IPS DF 19.7 (cell line): ENCODE measurements at regions not wholly inside any gene's neighbourhood (a gene's known extent, or its start where the extent isn't known, plus 50 kb on each side); places are given as distances from the start of the nearest gene placed in this dataset.
"Not testable (repeated sequence)": the region's sequence is repeated elsewhere in the genome, so short reads cannot be mapped to it uniquely, and the experiment has no call there.

Experiments
- DNase-seq: peaks from one replicate; pipeline ENCODE4 v3.0.0-alpha.2; 2013; ENCODE audit warnings: low read depth, low spot score

GRCh38 chr2:215889240-215889969 is 123.9 kb downstream of the MREG start:
- DNase-seq, result not testable (repeated sequence)

DNA sequence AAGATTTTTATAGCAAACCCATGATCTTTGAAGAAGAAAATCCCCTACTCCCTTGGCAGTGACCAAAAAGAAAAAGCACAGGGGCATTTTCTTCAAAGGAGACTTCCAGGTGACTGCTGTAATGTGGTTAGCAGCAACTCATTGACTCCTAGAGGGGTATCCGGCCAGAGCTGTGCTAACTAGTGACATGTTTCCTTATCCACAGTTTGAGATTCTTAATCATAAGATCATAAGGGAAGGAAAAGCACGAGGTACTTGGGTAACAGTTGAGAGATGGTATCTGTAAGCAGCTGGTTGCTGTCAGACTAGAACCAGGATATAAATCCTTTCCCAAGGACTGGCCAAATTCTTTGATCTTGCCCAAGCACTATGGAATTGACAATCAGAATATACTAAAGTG is 124.7 kb downstream of the MREG start:
- no peak for DNase-seq

- DNase-seq, result no peak
Observed at GRCh38 chr2:215887303-215887702, 126.0 kb downstream of the MREG start.

DNA sequence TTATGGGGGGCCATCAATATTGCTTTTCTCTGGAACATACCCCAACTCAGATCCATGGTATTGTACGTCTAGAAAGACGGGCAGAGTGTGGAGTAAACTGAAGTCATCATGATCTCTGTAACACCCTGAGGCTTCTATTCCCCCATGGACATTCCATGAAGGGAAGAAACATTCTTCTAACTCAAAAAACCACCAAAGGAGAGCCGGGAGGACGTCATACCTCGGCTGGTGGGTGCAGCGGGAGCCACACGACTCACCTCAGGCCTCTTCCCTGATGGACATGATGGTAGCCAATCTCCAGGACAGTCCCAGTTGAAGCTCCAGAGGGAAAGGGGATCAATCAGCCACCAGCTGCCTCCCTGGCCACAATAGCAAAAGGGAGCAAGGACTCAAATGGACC is 127.3 kb downstream of the MREG start:
- DNase-seq, result no peak

DNA sequence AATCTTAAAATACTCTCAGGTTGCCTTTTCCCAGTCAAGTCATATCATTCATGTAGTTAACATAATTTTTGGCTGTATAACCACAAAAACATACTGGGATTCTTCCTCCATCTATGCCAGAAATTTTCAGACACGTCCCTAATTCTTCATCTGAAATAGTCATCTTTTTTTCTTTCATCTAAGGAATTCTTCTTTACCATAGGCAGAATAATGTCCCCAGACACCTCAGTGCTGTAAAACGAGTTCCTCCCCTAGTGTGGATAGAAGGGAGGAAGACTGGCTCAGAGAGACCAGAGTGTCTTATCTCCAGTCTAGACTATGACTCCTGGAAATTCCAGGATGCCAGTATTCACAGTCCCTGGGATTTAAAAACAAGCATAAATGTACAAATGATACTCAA is 127.8 kb downstream of the MREG start:
- no peak for DNase-seq

- no peak for DNase-seq
Observed at GRCh38 chr2:215884451-215885087, 128.8 kb downstream of the MREG start.

GRCh38 chr2:215883799-215884198 is 129.6 kb downstream of the MREG start:
- DNase-seq, result no peak

DNA sequence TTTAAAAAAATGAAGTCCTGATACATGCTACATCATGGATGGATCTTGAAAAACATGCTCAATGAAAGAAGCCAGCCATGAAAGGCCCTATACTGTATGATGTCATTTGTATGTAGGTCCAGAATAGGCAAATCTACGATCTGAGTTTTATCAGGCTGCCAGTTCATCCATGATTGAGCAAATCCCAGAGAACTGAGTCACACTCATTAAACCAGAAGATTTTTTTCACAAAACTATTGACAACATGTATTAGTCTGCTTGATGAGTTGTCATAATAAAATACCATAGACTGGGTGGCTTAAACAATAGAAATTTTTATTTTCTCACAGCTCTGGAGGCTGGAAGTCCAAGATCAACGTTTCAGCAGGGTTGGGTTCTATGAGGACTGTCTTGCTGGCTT is 130.7 kb downstream of the MREG start:
- DNase-seq, result no peak

DNA sequence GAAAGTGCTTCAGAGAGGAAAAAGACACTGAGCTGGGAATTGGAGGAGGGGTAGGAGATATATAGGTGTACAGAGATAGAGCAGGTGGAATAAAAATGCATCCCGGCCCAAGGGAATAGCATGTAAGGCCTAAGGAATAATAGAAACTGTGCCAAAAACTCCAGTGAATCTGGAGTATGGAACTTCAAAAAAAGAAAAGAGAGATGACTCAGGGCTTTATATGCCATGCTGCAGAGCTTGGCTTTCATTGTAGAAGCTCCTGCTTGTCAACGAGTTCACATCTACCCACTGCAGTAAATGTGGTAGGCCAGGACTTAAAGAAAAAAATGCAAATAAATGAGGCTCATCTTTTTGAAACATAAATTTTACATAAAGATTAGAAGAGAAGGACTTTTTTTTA is 131.8 kb downstream of the MREG start:
- no peak for DNase-seq

DNA sequence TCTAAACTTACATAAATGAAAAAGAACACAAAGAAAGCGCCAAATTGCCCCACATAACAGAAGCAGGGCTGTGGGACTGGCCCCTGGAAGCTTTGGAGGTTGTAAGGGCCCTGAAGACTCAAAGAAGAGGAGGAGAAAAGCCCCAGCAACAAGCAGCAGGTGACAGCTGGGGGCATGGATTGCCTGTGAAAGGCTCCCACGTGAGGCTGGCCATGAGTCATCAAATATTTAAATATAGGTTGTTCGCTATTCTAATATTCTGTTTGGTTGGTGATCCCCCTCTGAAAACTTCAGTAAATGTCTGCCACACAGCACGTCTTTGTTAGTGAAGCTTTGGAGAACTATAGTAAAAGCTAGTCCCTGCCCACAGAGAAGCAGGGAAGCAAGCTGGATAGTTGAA is 132.4 kb downstream of the MREG start:
- DNase-seq, result no peak

- no peak for DNase-seq
Observed at GRCh38 chr2:215879977-215880940, 133.1 kb downstream of the MREG start.

DNA sequence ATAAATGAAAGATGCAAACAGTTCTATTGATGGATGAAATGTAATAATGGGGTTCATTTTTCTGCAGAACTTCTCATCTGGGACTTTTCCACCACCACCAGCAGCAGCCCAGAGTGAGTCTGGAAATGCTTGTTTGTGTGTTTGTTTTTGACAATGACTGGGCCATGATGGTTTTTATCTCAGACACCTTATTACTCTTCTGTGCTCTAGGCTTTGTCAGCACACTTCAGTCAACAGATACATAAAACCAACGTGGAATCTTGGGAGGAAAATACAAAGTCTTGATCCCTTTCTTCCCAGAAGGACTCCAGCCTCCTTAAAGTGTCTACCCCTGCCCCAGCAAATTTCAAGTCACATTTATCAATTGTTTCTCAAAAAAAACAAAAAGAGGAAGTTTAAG is 134.0 kb downstream of the MREG start:
- DNase-seq, result no peak

DNA sequence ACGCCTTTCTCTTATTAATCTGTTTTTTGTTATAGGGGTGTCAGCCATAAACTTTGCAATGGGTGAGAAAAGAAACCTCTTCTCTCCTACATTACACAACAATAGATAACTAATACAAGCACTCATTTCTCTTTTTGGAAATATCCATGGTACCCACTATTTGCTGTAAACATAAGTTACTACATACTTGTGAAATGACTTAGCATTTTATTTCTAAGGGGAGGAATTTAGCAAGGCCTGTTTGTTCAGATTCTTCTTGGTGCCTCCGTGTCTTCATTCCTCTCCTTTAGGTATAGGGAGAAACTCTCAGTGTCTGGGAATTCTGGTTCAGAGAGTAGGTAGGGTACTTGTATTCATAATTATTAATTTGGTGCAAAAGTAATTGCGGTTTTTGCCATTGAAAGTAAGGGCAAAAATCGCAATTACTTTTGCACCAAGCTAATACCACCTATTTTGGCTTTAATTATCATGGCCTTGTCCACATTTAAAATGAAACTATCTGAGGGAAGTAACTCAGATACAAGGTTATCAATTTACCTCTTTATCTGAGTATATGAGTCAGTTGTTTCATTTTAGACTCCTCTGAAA is 134.8 kb downstream of the MREG start:
- DNase-seq, result no peak

GRCh38 chr2:215876937-215877238 is 136.5 kb downstream of the MREG start:
- DNase-seq, result no peak

DNA sequence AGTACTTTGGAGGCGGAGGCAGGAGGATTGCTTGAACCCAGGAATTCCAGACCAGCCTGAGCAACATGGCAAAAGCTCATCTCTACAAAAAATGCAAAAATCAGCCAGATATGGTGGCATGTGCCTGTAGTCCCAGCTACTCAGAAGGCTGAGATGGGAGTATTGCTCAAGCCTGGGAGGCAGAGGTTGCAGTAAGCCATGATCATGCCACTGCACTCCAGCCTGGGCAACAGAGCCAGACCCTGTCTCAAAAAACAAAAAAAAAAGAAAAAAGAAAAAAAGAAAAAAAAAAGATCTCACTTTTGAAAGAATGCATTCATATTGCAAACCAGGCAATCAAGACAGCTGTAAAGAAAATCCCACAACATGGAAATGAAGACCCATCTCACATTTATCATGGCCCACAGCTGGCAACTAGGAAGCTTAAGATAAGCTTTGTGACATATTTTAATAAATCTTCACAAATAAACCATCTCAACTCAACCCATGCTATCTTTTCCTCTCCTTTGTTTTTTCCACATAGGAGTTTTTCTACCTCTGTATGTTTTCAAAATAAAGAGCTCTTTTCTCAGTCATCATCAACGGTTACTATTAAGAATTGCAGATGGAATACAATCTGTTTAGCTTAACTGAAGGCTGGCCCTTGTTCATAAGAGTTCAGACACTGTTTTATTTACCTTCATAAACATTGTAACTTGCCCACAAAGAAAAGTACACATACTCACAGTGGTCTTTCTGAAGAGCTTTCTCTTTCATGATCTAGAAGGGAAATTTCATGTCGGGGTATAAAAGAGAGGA is 137.0 kb downstream of the MREG start:
- DNase-seq, result no peak

- no peak for DNase-seq
Observed at GRCh38 chr2:215874418-215874817, 138.9 kb downstream of the MREG start.

- DNase-seq, result peak; percentile 12
Observed at GRCh38 chr2:215870986-215871385, 142.4 kb downstream of the MREG start.

DNA sequence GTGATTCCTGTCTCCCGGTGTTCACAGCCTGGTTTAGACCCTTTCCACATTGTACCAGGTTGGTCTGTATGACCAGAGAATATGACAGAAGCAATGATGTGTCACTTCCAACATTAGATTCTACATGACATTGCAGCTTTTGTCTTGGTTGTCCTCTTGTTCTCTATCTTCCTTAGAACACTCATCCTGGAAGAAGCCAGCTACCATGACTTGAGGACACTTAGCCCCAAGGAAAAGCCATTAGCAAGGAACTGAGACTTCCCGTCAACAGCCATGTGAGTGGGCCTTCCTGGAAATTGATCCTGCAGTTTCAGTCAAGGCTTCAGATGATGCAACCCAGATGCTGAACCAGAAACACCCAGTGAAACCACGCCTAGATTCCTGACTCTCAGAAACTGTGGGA is 143.3 kb downstream of the MREG start:
- no peak for DNase-seq

DNA sequence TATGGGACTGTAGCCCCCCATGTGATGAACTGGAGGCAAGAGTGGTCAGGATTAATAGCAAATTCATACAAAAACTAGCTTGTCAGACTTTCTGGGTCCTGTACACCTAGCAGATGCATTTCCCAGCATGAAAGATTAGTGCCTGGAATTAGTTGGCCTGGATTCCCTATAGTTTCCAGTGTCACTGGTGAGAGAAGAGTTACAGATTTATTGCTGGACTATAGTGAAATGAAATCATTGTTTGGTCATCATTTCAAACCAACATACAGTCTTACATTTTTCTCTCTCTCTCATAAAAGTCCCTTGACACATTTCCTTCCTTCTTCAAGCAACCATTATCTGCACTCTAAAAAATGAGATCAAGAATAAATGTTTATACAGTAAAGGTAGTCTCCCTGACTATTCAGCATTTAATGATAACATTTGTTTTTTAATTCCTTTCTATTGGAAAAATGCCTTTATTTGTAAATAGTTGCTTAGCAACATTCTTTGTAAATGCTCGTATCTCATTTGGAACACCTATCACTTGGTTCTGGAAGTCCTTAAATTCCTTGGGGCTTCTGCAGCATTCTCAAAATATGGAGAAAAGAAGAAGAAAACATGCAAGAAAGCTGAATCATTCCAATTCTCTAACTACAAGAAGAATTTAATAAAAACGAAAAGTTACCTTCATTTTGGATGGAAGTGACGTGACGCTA is 144.4 kb downstream of the MREG start:
- DNase-seq, result no peak

GRCh38 chr2:215866606-215867005 is 146.7 kb downstream of the MREG start:
- DNase-seq, result no peak

GRCh38 chr2:215863687-215864086 is 149.7 kb downstream of the MREG start:
- no peak for DNase-seq
